Transverse colon (tissue), 4 donors: ENCODE measurements at regions not wholly inside any gene's neighbourhood (a gene's known extent, or its start where the extent isn't known, plus 50 kb on each side); places are given as distances from the start of the nearest gene placed in this dataset.

Experiments used
- CTCF ChIP-seq, 5 experiments: fragments of 200-600 bp in 3 of 5; fragments of 450-650 bp in 2 of 5; sonication (generic) in 3 of 5; IDR thresholded peaks; 1 replicate in 2 of 5; 2 replicates in 3 of 5; pipeline ENCODE4 v1.5.1; 2016 to 2017; ENCODE audit warnings: antibody characterized with exemption in 5 of 5, inconsistent platforms in 3 of 5, mild to moderate bottlenecking in 2 of 5, moderate library complexity in 1 of 5
- EP300 ChIP-seq: sonication (generic); formaldehyde crosslinking; IDR thresholded peaks from one replicate; pipeline ENCODE4 v1.6.1; 2017; ENCODE audit warnings: antibody characterized with exemption, low read depth
- POLR2A ChIP-seq: fragments of 450-650 bp; IDR thresholded peaks from one replicate; pipeline ENCODE4 v1.6.1; 2016; ENCODE audit warnings: antibody characterized with exemption, mild to moderate bottlenecking, moderate library complexity
- POLR2AphosphoS5 ChIP-seq, 3 donors: sonication (generic); formaldehyde crosslinking; IDR thresholded peaks; one replicate each; pipeline ENCODE4 v1.6.1; 2016; ENCODE audit warnings: antibody characterized with exemption in 3 of 3

- TF ChIP-seq CTCF (IDR thresholded peaks at IDR 0.05) (no peak), POLR2A (no peak), POLR2AphosphoS5 (IDR thresholded peaks at IDR 0.05) (no peak), EP300 (no peak)
Observed at GRCh38 chr18:28904789-28905364, 727.9 kb upstream of the CDH2 start.
